ENCODE measurements at regions not wholly inside any gene's neighbourhood (a gene's known extent, or its start where the extent isn't known, plus 50 kb on each side); places are given as distances from the start of the nearest gene placed in this dataset.
"Not testable (repeated sequence)": the region's sequence is repeated elsewhere in the genome, so short reads cannot be mapped to it uniquely, and the experiment has no call there.

- no peaks in the 10 kb centered on the region for H3K4me1 ChIP-seq (ENCODE audit: control insufficient read depth in 1 of 2, insufficient read depth in 2 of 2, low read length in 2 of 2)
- H3K9me3 ChIP-seq (ENCODE audit: control insufficient read depth in 1 of 2, insufficient read depth in 1 of 2, low read depth in 1 of 2, low read length in 2 of 2): no peaks in the 10 kb centered on the region; a peak in 1 of 4 replicates
- H3K9me2 ChIP-seq (ENCODE audit: insufficient read depth): no peaks in the 10 kb centered on the region
- ATAC-seq (no peak), DNase-seq (ENCODE audit: low read depth, low spot score) (no peak)
- no peak overlapping the region for H3K4me3 ChIP-seq (replicated peaks in 1 of 2; ENCODE audit: low read depth in 1 of 2, low read length in 2 of 2)
- ChIA-PET POLR2A (no interaction called here), RAD21 (ENCODE audit: low non-redundant PET in 1 of 2, low total read pairs in 2 of 2, uncharacterized antibody in 2 of 2, unreplicated experiment in 2 of 2) (no interaction called here), CTCF (no interaction called here)
- no peaks in the 10 kb centered on the region for H3K27me3 ChIP-seq (ENCODE audit: insufficient read depth, low read length)
- no peak overlapping the region for H3K27ac ChIP-seq (ENCODE audit: low read depth, low read length)
- H2AFZ ChIP-seq (ENCODE audit: low read depth, low read length, poor library complexity, severe bottlenecking): no peak overlapping the region
- no TSS peak for BruUV-seq (replicated peaks)
- no peaks in the 10 kb centered on the region for H4K20me1 ChIP-seq (ENCODE audit: insufficient read depth)
- no peak overlapping the region for H3K9ac ChIP-seq (ENCODE audit: low read length)
- no peaks in the 10 kb centered on the region for H3K36me3 ChIP-seq (ENCODE audit: control insufficient read depth in 1 of 2, insufficient read depth in 2 of 2, low read length in 2 of 2)
- H3K4me2 ChIP-seq (ENCODE audit: low read length): no peak overlapping the region
- TF ChIP-seq TCF7L2 (IDR thresholded peaks at IDR 0.05; ENCODE audit: borderline replicate concordance, extremely low read depth, insufficient read depth, insufficient read length): no peak
- intact Hi-C loops (cut with micrococcal nuclease): no loop called here
- no peaks in the 10 kb centered on the region for H3K79me2 ChIP-seq (ENCODE audit: insufficient read depth, low read length)
Measured at GRCh38 chr9:82883436-82883835, 179.5 kb downstream of the RASEF start.

GRCh38 chr9:82883974-82884373, 179.0 kb downstream of the RASEF start:
- ATAC-seq; H3K79me2 ChIP-seq (ENCODE audit: insufficient read depth, low read length); DNase-seq (ENCODE audit: low read depth, low spot score); RAD21 ChIA-PET (ENCODE audit: low non-redundant PET in 1 of 2, low total read pairs in 2 of 2, uncharacterized antibody in 2 of 2, unreplicated experiment in 2 of 2); H2AFZ ChIP-seq (ENCODE audit: low read depth, low read length, poor library complexity, severe bottlenecking); H3K9me2 ChIP-seq (ENCODE audit: insufficient read depth); H3K36me3 ChIP-seq (ENCODE audit: control insufficient read depth in 1 of 2, insufficient read depth in 2 of 2, low read length in 2 of 2); intact Hi-C loops (cut with micrococcal nuclease); POLR2A ChIA-PET; H4K20me1 ChIP-seq (ENCODE audit: insufficient read depth); H3K27ac ChIP-seq (ENCODE audit: low read depth, low read length); H3K4me2 ChIP-seq (ENCODE audit: low read length); H3K9ac ChIP-seq (ENCODE audit: low read length); H3K4me1 ChIP-seq (ENCODE audit: control insufficient read depth in 1 of 2, insufficient read depth in 2 of 2, low read length in 2 of 2); H3K4me3 ChIP-seq (replicated peaks in 1 of 2; ENCODE audit: low read depth in 1 of 2, low read length in 2 of 2); BruUV-seq (replicated peaks); H3K27me3 ChIP-seq (ENCODE audit: insufficient read depth, low read length); H3K9me3 ChIP-seq (ENCODE audit: control insufficient read depth in 1 of 2, insufficient read depth in 1 of 2, low read depth in 1 of 2, low read length in 2 of 2); CTCF ChIA-PET: not testable (repeated sequence)

GRCh38 chr9:82890401-82890800, 172.5 kb downstream of the RASEF start:
- Histone ChIP-seq H3K4me2 (ENCODE audit: low read length) (no peak overlapping the region), H2AFZ (ENCODE audit: low read depth, low read length, poor library complexity, severe bottlenecking) (no peak overlapping the region), H3K9ac (ENCODE audit: low read length) (no peak overlapping the region), H3K4me3 (replicated peaks in 1 of 2; ENCODE audit: low read depth in 1 of 2, low read length in 2 of 2) (no peak overlapping the region), H3K4me1 (ENCODE audit: control insufficient read depth in 1 of 2, insufficient read depth in 2 of 2, low read length in 2 of 2) (no peaks in the 10 kb centered on the region), H3K27me3 (ENCODE audit: insufficient read depth, low read length) (no peaks in the 10 kb centered on the region), H4K20me1 (ENCODE audit: insufficient read depth) (no peaks in the 10 kb centered on the region), H3K79me2 (ENCODE audit: insufficient read depth, low read length) (no peaks in the 10 kb centered on the region), H3K27ac (ENCODE audit: low read depth, low read length) (no peak overlapping the region), H3K9me3 (ENCODE audit: control insufficient read depth in 1 of 2, insufficient read depth in 1 of 2, low read depth in 1 of 2, low read length in 2 of 2) (no peaks in the 10 kb centered on the region), H3K36me3 (ENCODE audit: control insufficient read depth in 1 of 2, insufficient read depth in 2 of 2, low read length in 2 of 2) (no peaks in the 10 kb centered on the region), H3K9me2 (ENCODE audit: insufficient read depth) (no peaks in the 10 kb centered on the region)
- no peak for DNase-seq (ENCODE audit: low read depth, low spot score)
- TF ChIP-seq ZNF274 (IDR thresholded peaks at IDR 0.05; ENCODE audit: low read depth, low read length) (no peak), MAX (IDR thresholded peaks at IDR 0.05) (no peak), SP1 (IDR thresholded peaks at IDR 0.05; ENCODE audit: low read depth) (no peak), ATF3 (IDR thresholded peaks at IDR 0.05) (no peak), SRF (IDR thresholded peaks at IDR 0.05; ENCODE audit: low read depth) (no peak), SIN3A (IDR thresholded peaks at IDR 0.05; ENCODE audit: low read depth) (no peak), FOSL1 (IDR thresholded peaks at IDR 0.05; ENCODE audit: low read depth) (no peak), TCF7L2 (IDR thresholded peaks at IDR 0.05; ENCODE audit: borderline replicate concordance, extremely low read depth, insufficient read depth, insufficient read length) (no peak), EGR1 (IDR thresholded peaks at IDR 0.05; ENCODE audit: low read depth) (no peak), ZBTB33 (IDR thresholded peaks at IDR 0.05; ENCODE audit: extremely low read depth, insufficient replicate concordance, low read length) (no peak), JUND (IDR thresholded peaks at IDR 0.05) (no peak), CBX3 (IDR thresholded peaks at IDR 0.05; ENCODE audit: low read depth) (no peak), ELF1 (IDR thresholded peaks at IDR 0.05; ENCODE audit: borderline replicate concordance, low read depth) (no peak), POLR2A (IDR thresholded peaks at IDR 0.05; ENCODE audit: borderline replicate concordance, extremely low read depth, insufficient read depth, insufficient read length) (no peak), EZH2 (IDR thresholded peaks at IDR 0.05) (no peak)
- ChIA-PET POLR2A (no interaction called here), CTCF (no interaction called here), RAD21 (ENCODE audit: low non-redundant PET in 1 of 2, low total read pairs in 2 of 2, uncharacterized antibody in 2 of 2, unreplicated experiment in 2 of 2) (no interaction called here)
- intact Hi-C loops (cut with micrococcal nuclease): no loop called here
- no peak for ATAC-seq
- no TSS peak for BruUV-seq (replicated peaks)
